DOHH2 (cell line): ENCODE measurements at regions not wholly inside any gene's neighbourhood (a gene's known extent, or its start where the extent isn't known, plus 50 kb on each side); places are given as distances from the start of the nearest gene placed in this dataset.

Experiments
- H3F3A ChIP-seq: fragments of 200-600 bp; sonication (generic), shearing (Covaris generic); 2 replicates; pipeline ENCODE4 v1.6.0; 2016; ENCODE audit warnings: antibody characterized with exemption, mild to moderate bottlenecking; ENCODE audit not compliant: control insufficient read depth, insufficient read depth
- H3K27ac ChIP-seq: fragments of 200-600 bp; sonication (generic); 2 replicates; pipeline ENCODE4 v1.5.1; 2014; ENCODE audit warnings: low read depth, mild to moderate bottlenecking, low read length, moderate library complexity
- H3K27me3 ChIP-seq: fragments of 200-600 bp; sonication (generic); 2 replicates; pipeline ENCODE4 v1.6.1; 2014; ENCODE audit warnings: mild to moderate bottlenecking, low read length, mixed read lengths; ENCODE audit not compliant: control insufficient read depth
- H3K36me3 ChIP-seq: fragments of 200-600 bp; sonication (generic); 2 replicates; pipeline ENCODE4 v1.6.1; 2014; ENCODE audit warnings: mild to moderate bottlenecking, low read length, moderate library complexity, mixed read lengths; ENCODE audit not compliant: control insufficient read depth
- H3K4me1 ChIP-seq: fragments of 200-600 bp; sonication (generic); 2 replicates; pipeline ENCODE4 v1.6.1; 2014; ENCODE audit warnings: mild to moderate bottlenecking, low read length, mixed read lengths; ENCODE audit not compliant: control insufficient read depth
- H3K4me2 ChIP-seq: fragments of 200-600 bp; sonication (generic); 2 replicates; pipeline ENCODE4 v1.6.0; 2014; ENCODE audit warnings: mild to moderate bottlenecking, low read length, moderate library complexity
- H3K4me3 ChIP-seq: fragments of 200-600 bp; sonication (generic); 2 replicates; pipeline ENCODE4 v1.5.1; 2014; ENCODE audit warnings: mild to moderate bottlenecking, low read length, mixed read lengths
- H3K79me2 ChIP-seq: fragments of 200-600 bp; sonication (generic); 2 replicates; pipeline ENCODE4 v1.6.1; 2014; ENCODE audit warnings: mild to moderate bottlenecking, low read length, mixed read lengths; ENCODE audit not compliant: control insufficient read depth
- H3K9me2 ChIP-seq: fragments of 200-600 bp; sonication (generic); replicated peaks from 2 replicates; pipeline ENCODE4 v1.6.1; 2014; ENCODE audit warnings: mild to moderate bottlenecking, low read length, mixed read lengths; ENCODE audit not compliant: control insufficient read depth
- H3K9me3 ChIP-seq: fragments of 200-600 bp; sonication (generic); 2 replicates; pipeline ENCODE4 v1.6.1; 2014; ENCODE audit warnings: antibody characterized with exemption, low read length, mixed read lengths; ENCODE audit not compliant: control insufficient read depth, insufficient read depth
- H4K20me1 ChIP-seq: fragments of 200-600 bp; sonication (generic); 2 replicates; pipeline ENCODE4 v1.6.0; 2014; ENCODE audit warnings: low read depth, mild to moderate bottlenecking, antibody characterized with exemption, low read length, moderate library complexity; ENCODE audit not compliant: control insufficient read depth, insufficient read depth
- EZH2phosphoT487 ChIP-seq: fragments of 200-600 bp; sonication (generic); IDR thresholded peaks from 2 replicates; pipeline ENCODE4 v1.6.1; 2017; ENCODE audit warnings: borderline replicate concordance, mild to moderate bottlenecking, antibody characterized with exemption, low read length, moderate library complexity, mixed read lengths
- TF ChIP-seq, protein P1 (sequence below): fragments of 200-600 bp; sonication (generic); IDR thresholded peaks from one replicate; pipeline ENCODE4 v1.5.1; 2014; ENCODE audit warnings: antibody characterized with exemption, mild to moderate bottlenecking, low read depth, low read length; ENCODE audit not compliant: poor library complexity, severe bottlenecking

DNA sequence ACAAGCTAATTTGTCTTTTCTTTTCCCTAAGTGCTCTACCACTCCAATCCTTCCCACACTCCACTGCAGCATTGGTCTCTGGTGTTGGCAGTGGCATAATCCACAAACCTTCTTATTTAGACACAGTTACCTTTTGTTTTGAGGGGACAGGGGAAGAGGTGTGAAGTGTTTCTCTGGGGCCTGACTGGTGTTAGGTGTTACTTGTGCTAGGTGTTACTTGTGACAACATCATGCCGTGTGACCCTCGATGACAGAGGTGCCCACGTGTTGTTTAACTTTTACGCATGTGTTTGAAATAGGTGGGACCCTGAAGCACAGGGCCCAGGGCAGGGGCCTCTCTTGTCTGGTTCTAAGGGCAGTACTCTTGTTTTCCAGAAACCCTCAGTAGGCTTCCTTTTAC is 70.5 kb upstream of the SPRY4 start:
- Histone ChIP-seq H3K79me2 (no peaks in the 10 kb centered on the region), H3K4me2 (no peak overlapping the region), H3K27ac (no peak overlapping the region), H3K4me3 (no peak overlapping the region), H3K36me3 (no peaks in the 10 kb centered on the region), H3K4me1 (no peaks in the 10 kb centered on the region), H3K9me3 (no peaks in the 10 kb centered on the region; the same call in 1 of the 2 replicates), H3K9me2 (no peaks in the 10 kb centered on the region), H4K20me1 (no peaks in the 10 kb centered on the region), H3F3A (no peaks in the 10 kb centered on the region), H3K27me3 (peaks cover 5% of the 10 kb centered on the region; the same call in 1 of the 2 replicates)
- TF ChIP-seq EZH2phosphoT487: no peak
- TF ChIP-seq, protein P1, sequence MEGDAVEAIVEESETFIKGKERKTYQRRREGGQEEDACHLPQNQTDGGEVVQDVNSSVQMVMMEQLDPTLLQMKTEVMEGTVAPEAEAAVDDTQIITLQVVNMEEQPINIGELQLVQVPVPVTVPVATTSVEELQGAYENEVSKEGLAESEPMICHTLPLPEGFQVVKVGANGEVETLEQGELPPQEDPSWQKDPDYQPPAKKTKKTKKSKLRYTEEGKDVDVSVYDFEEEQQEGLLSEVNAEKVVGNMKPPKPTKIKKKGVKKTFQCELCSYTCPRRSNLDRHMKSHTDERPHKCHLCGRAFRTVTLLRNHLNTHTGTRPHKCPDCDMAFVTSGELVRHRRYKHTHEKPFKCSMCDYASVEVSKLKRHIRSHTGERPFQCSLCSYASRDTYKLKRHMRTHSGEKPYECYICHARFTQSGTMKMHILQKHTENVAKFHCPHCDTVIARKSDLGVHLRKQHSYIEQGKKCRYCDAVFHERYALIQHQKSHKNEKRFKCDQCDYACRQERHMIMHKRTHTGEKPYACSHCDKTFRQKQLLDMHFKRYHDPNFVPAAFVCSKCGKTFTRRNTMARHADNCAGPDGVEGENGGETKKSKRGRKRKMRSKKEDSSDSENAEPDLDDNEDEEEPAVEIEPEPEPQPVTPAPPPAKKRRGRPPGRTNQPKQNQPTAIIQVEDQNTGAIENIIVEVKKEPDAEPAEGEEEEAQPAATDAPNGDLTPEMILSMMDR: no peak

DNA sequence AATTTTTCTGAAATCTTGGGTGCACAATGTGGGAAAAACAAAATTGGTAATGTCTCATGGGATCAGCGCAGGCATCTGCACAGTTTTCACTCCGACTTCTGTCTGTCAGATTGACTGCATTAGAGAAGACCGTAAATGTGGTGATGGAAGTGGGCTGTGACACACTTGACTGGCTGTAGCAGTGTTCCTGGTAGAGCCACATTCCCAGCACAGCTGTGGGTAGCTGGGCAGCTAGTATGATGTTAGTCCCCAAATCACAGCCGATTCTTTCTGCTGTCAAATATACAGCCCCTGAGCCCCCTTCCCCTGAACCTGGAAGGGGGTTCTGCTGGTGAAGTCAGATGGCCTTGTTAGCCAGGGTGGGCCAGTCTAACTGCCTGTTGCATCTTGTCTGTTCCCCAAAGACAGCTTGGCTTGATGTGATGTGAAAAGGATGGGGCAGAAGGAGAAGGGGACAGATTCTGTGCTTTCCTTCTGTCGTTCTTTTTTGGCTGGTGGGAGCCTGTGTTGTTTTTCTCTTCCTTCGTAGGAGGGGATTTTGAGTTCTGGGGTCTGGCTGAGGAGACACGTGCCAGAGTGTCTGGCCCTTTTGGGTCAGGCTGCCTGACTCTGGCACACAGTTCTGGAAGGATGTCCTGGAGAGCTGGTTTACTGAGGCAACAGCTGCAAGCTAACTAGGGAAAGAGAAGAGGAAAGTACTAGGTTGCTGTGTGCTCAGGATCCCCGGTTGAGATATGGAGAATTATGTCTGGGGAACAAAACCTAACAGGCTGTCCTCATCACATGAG is 66.4 kb upstream of the SPRY4 start:
- TF ChIP-seq, protein P1: no peak
- TF ChIP-seq EZH2phosphoT487: no peak
- peaks cover 5% of the 10 kb centered on the region; the same call in 1 of the 2 replicates for H3K27me3 ChIP-seq
- H3K9me3 ChIP-seq: no peaks in the 10 kb centered on the region; the same call in 1 of the 2 replicates
- H4K20me1 ChIP-seq: no peaks in the 10 kb centered on the region
- no peaks in the 10 kb centered on the region for H3F3A ChIP-seq
- H3K36me3 ChIP-seq: no peaks in the 10 kb centered on the region
- no peaks in the 10 kb centered on the region for H3K9me2 ChIP-seq
- no peaks in the 10 kb centered on the region for H3K79me2 ChIP-seq
- no peak overlapping the region for H3K4me2 ChIP-seq
- H3K4me3 ChIP-seq: no peak overlapping the region
- no peak overlapping the region for H3K27ac ChIP-seq
- no peaks in the 10 kb centered on the region for H3K4me1 ChIP-seq

DNA sequence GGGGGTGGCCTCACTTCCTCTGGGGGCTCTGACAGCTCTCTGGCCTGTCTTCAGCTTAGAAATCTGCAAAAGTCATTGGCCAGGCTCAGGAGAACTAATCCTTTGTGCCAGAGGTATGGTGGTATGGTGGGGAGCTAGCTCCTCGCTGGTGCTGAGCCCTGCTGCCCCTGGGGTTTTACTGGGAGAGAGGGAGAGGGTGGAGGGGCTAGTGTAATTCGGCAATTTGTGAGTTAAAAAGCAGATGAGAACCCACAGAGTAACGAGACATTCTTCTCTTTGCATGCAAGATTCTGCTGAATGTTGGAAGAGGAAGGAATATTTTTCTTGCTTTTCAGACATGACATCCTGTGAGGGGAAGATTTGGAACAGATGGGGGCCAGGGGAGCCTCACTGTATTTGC is 65.5 kb upstream of the SPRY4 start:
- H3K4me2 ChIP-seq: no peak overlapping the region
- H3K9me2 ChIP-seq: no peaks in the 10 kb centered on the region
- peaks cover 5% of the 10 kb centered on the region; the same call in 1 of the 2 replicates for H3K27me3 ChIP-seq
- no peaks in the 10 kb centered on the region for H3K79me2 ChIP-seq
- no peaks in the 10 kb centered on the region for H3K4me1 ChIP-seq
- no peak overlapping the region for H3K4me3 ChIP-seq
- H3F3A ChIP-seq: no peaks in the 10 kb centered on the region
- no peaks in the 10 kb centered on the region for H4K20me1 ChIP-seq
- H3K9me3 ChIP-seq: no peaks in the 10 kb centered on the region
- TF ChIP-seq, protein P1: no peak
- TF ChIP-seq EZH2phosphoT487: no peak
- no peaks in the 10 kb centered on the region for H3K36me3 ChIP-seq
- no peak overlapping the region for H3K27ac ChIP-seq
